Stimulated activated CD8-positive, alpha-beta memory T cell treated with anti-CD3 and anti-CD28 coated beads, Interleukin-7, amount 100 ng/mL, for 24 hours (primary cell): ENCODE measurements at regions not wholly inside any gene's neighbourhood (a gene's known extent, or its start where the extent isn't known, plus 50 kb on each side); places are given as distances from the start of the nearest gene placed in this dataset.

Experiments
- DNase-seq: peaks from one replicate; pipeline ENCODE4 v3.0.0-alpha.2; 2020; ENCODE audit warnings: low read depth

- no peak for DNase-seq
Measured at GRCh38 chr2:198411936-198412335, 607.5 kb downstream of the PLCL1 start.

DNA sequence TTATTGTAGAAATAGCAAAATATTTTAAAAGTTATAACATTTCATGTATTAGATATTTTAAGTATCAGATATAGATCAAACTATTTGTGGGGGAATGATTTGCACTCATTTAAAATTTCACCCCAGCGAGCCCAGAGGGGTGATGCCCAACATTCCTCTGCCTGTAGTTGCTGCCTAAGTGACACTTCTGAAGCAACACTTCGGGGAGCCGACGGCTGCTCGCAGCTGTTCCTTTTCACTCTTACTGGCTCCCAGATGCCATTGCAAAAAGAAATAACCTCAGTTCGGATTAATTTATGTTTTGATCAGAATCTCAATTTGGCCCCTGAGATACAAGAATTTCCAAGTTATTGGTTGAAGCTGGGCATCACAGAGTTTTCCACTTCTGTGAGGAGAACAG lies 603.8 kb downstream of the PLCL1 start:
- DNase-seq = no peak

DNA sequence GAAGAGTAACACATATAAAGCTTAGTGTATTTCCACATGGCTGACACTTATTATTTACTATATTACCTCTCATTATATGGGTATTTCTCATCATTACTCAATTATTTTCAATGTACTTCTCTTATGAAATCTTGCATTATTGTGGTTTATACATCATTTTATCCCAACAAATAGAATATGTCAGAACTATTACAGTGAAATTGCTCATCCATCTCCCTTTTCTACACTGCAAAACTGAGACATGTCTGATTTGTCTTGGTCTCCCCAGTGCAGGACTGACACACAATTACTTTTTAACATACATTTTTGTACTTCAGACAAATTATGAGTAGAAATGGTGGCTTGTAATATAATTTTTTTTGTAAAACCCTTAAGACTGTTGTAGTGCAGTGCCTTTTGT lies 600.9 kb downstream of the PLCL1 start:
- no peak for DNase-seq

GRCh38 chr2:198401644-198402043 lies 597.3 kb downstream of the PLCL1 start:
- DNase-seq = no peak

- DNase-seq = no peak
Measured at GRCh38 chr2:198400999-198401398, 596.6 kb downstream of the PLCL1 start.

GRCh38 chr2:198394208-198394607 lies 589.8 kb downstream of the PLCL1 start:
- DNase-seq = no peak

GRCh38 chr2:198390670-198391069 lies 586.3 kb downstream of the PLCL1 start:
- DNase-seq = no peak

DNA sequence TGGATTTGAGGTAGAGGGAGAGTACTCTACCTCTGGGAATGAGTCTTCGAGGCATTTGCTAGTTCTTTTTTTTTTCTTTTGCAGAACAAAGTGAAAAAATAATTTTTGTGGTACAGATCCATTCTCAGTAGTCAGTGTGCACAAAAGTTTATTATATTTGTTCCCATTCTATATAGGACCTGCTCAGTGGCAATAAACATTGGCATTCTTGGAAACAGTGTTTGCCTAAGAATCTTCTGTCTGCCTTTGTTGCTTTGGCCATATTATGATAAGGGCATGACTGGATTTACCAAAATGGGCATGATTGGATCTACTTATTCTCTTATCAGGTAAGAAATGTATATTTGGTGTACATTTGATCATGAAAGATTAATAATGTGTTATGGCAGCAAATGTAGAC lies 583.3 kb downstream of the PLCL1 start:
- no peak for DNase-seq

- DNase-seq = no peak
Measured at GRCh38 chr2:198385856-198386255, 581.5 kb downstream of the PLCL1 start.

GRCh38 chr2:198385326-198385725 lies 580.9 kb downstream of the PLCL1 start:
- DNase-seq = no peak

DNA sequence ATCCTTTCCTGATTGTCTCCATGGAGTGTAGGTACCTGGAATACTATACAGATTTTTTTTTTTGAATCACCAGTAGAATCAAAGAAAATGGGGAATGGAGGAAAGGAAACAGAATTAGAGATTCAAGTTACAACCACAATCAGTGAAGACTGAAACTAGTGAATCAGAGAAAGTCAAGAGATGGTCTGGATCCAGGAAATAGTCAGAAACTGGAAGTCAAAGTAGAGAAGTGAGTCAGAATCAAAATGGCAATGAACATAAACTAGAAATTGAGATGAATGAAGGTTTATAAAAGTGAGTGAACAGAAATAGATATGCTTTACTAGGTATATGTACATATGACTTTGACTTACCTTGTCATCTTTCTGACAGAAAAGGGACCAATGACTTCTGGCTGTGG lies 579.0 kb downstream of the PLCL1 start:
- no peak for DNase-seq

GRCh38 chr2:198382811-198383210 lies 578.4 kb downstream of the PLCL1 start:
- no peak for DNase-seq

- DNase-seq = no peak
Measured at GRCh38 chr2:198376677-198377076, 572.3 kb downstream of the PLCL1 start.

GRCh38 chr2:198375083-198375410 lies 570.7 kb downstream of the PLCL1 start:
- no peak for DNase-seq

GRCh38 chr2:198374375-198375082 lies 570.1 kb downstream of the PLCL1 start:
- DNase-seq = no peak

GRCh38 chr2:198371921-198372543 lies 567.6 kb downstream of the PLCL1 start:
- DNase-seq = no peak

DNA sequence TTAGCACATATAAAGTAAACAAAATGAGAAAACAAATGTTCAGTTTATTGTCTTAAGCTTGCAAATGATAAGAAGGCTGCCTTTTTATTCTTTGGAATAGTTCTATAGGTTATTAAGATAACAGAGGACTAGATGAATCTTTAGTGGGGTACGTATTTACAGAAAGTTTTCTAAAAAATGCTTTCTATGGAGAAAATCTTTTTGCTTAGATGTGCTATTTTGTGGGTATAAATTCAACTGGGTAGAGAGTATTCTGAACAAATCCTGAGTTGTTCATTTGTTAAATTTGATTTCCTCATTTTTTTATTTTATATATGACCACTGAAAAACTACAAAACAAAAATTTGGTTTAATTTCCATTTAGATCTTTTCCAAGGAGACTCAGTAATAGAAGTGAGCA lies 566.9 kb downstream of the PLCL1 start:
- DNase-seq = no peak

GRCh38 chr2:198368089-198368488 lies 563.7 kb downstream of the PLCL1 start:
- no peak for DNase-seq

GRCh38 chr2:198362740-198363139 lies 558.3 kb downstream of the PLCL1 start:
- DNase-seq = no peak

GRCh38 chr2:198359308-198359707 lies 554.9 kb downstream of the PLCL1 start:
- DNase-seq = no peak

- no peak for DNase-seq
Measured at GRCh38 chr2:198356157-198356556, 551.8 kb downstream of the PLCL1 start.

- DNase-seq = no peak
Measured at GRCh38 chr2:198351647-198352046, 547.3 kb downstream of the PLCL1 start.

DNA sequence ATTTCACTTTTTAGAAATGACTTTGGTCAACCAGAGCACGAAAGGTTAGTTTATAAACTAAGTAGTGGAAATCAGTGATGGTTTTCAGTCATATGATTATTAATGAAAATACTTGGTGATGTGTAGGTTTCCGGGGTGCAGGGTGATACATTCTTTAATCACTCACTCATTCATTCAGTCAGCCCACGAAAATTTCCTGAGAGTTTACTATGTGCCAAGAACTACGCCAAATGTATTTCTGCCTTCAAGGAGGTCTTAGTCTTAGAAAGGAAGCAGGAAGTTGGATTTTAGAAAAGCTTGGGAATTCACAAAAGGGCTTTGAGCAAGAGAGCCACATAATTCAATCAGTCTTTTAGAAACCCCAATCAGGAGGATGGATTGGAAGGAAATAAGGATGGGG lies 543.6 kb downstream of the PLCL1 start:
- DNase-seq = no peak

GRCh38 chr2:198347349-198347748 lies 543.0 kb downstream of the PLCL1 start:
- DNase-seq = no peak
